Activated CD4-positive, alpha-beta T cell treated with anti-CD3 and anti-CD28 coated beads, Interleukin-2, amount 50 U/mL, for 16 hours (primary cell): ENCODE measurements at regions not wholly inside any gene's neighbourhood (a gene's known extent, or its start where the extent isn't known, plus 50 kb on each side); places are given as distances from the start of the nearest gene placed in this dataset.
A peak's percentile ranks its signal among the peaks of the same experiment; 100 is the strongest.

ENCODE experiments used
- DNase-seq: peaks from one replicate; pipeline ENCODE4 v3.0.0-alpha.2; 2020

GRCh38 chr12:30827101-30828066, 72.6 kb upstream of the CAPRIN2 start:
- no peak for DNase-seq

GRCh38 chr12:30826276-30826675, 71.5 kb upstream of the CAPRIN2 start:
- no peak for DNase-seq

GRCh38 chr12:30825341-30825740, 70.6 kb upstream of the CAPRIN2 start:
- DNase-seq = no peak

GRCh38 chr12:30824311-30824710, 69.6 kb upstream of the CAPRIN2 start:
- DNase-seq = no peak

GRCh38 chr12:30823764-30824163, 69.0 kb upstream of the CAPRIN2 start:
- DNase-seq = no peak

GRCh38 chr12:30823156-30823699, 68.5 kb upstream of the CAPRIN2 start:
- DNase-seq = peak; percentile 23

GRCh38 chr12:30822385-30823155, 67.8 kb upstream of the CAPRIN2 start:
- peak; percentile 23 for DNase-seq

- DNase-seq = no peak
Observed at GRCh38 chr12:30820406-30820946, 65.7 kb upstream of the CAPRIN2 start.

- no peak for DNase-seq
Observed at GRCh38 chr12:30818562-30818961, 63.8 kb upstream of the CAPRIN2 start.

GRCh38 chr12:30816742-30817465, 62.2 kb upstream of the CAPRIN2 start:
- no peak for DNase-seq

- no peak for DNase-seq
Observed at GRCh38 chr12:30814295-30814655, 59.5 kb upstream of the CAPRIN2 start.

GRCh38 chr12:30813525-30814294, 59.0 kb upstream of the CAPRIN2 start:
- DNase-seq = no peak

- no peak for DNase-seq
Observed at GRCh38 chr12:30811966-30812365, 57.2 kb upstream of the CAPRIN2 start.

GRCh38 chr12:30810918-30811317, 56.2 kb upstream of the CAPRIN2 start:
- DNase-seq = no peak

- DNase-seq = no peak
Observed at GRCh38 chr12:30807695-30808034, 52.9 kb upstream of the CAPRIN2 start.

GRCh38 chr12:30806989-30807694, 52.4 kb upstream of the CAPRIN2 start:
- peak; percentile 46 for DNase-seq

- DNase-seq = no peak
Observed at GRCh38 chr12:30805959-30806358, 51.2 kb upstream of the CAPRIN2 start.
